Suppressor macrophage treated with lipopolysaccharide for 4 hours (primary cell): ENCODE measurements at regions not wholly inside any gene's neighbourhood (a gene's known extent, or its start where the extent isn't known, plus 50 kb on each side); places are given as distances from the start of the nearest gene placed in this dataset.
A peak's percentile ranks its signal among the peaks of the same experiment; 100 is the strongest.

ENCODE experiments used
- DNase-seq: peaks from one replicate; pipeline ENCODE4 v3.0.0-alpha.2; 2020

- no peak for DNase-seq
These were observed 105.3 kb upstream of the FOXG1 start for GRCh38 chr14:28661171-28661772.

GRCh38 chr14:28666961-28667360 is 99.6 kb upstream of the FOXG1 start:
- DNase-seq = no peak

- no peak for DNase-seq
These were observed 95.2 kb upstream of the FOXG1 start for GRCh38 chr14:28671425-28671824.

GRCh38 chr14:28673056-28673455 is 93.5 kb upstream of the FOXG1 start:
- no peak for DNase-seq

GRCh38 chr14:28676479-28676878 is 90.1 kb upstream of the FOXG1 start:
- peak; percentile 5 for DNase-seq

GRCh38 chr14:28677381-28677780 is 89.2 kb upstream of the FOXG1 start:
- DNase-seq = no peak

- no peak for DNase-seq
These were observed 87.7 kb upstream of the FOXG1 start for GRCh38 chr14:28678887-28679286.

GRCh38 chr14:28681681-28682080 is 84.9 kb upstream of the FOXG1 start:
- no peak for DNase-seq

GRCh38 chr14:28690029-28690692 is 76.4 kb upstream of the FOXG1 start:
- DNase-seq = no peak

- DNase-seq = no peak
These were observed 71.5 kb upstream of the FOXG1 start for GRCh38 chr14:28695109-28695508.

GRCh38 chr14:28701733-28702132 is 64.9 kb upstream of the FOXG1 start:
- DNase-seq = no peak

- DNase-seq = no peak
These were observed 63.1 kb upstream of the FOXG1 start for GRCh38 chr14:28703482-28703881.

- no peak for DNase-seq
These were observed 62.4 kb upstream of the FOXG1 start for GRCh38 chr14:28704153-28704552.

- no peak for DNase-seq
These were observed 58.8 kb upstream of the FOXG1 start for GRCh38 chr14:28707814-28708213.

- DNase-seq = no peak
These were observed 56.8 kb upstream of the FOXG1 start for GRCh38 chr14:28709571-28710305.
